Lung (tissue), 11 donors: ENCODE measurements at regions not wholly inside any gene's neighbourhood (a gene's known extent, or its start where the extent isn't known, plus 50 kb on each side); places are given as distances from the start of the nearest gene placed in this dataset.

Experiments
- ATAC-seq: fragments of 200-7000 bp; cut with Tn5 transposase; one replicate; pipeline ENCODE4 v1.9.1; 2020; ENCODE audit warnings: moderate number of reproducible peaks; ENCODE audit not compliant: insufficient read depth, low FRiP score
- DNase-seq, 3 donors: peaks; one replicate each; pipeline ENCODE4 v3.0.0-alpha.2; 2013 to 2017
- H3K27ac ChIP-seq, 2 donors: one replicate each; pipeline ENCODE4 v1.5.1; 2013; ENCODE audit warnings: mild to moderate bottlenecking in 2 of 2, moderate library complexity in 2 of 2, control low read depth in 1 of 2, inconsistent platforms in 1 of 2, low read depth in 1 of 2, low read length in 1 of 2
- H3K27me3 ChIP-seq, 3 donors: one replicate each; pipeline ENCODE4 v1.5.1; 2013; ENCODE audit warnings: low read length in 2 of 3; ENCODE audit not compliant: control insufficient read depth in 3 of 3, insufficient read depth in 3 of 3
- H3K36me3 ChIP-seq, 4 donors: one replicate each; pipeline ENCODE4 v1.5.1; 2013; ENCODE audit warnings: low read length in 4 of 4, mild to moderate bottlenecking in 1 of 4, moderate library complexity in 1 of 4; ENCODE audit not compliant: control insufficient read depth in 4 of 4, insufficient read depth in 4 of 4
- H3K4me1 ChIP-seq, 5 donors: one replicate each; pipeline ENCODE4 v1.5.1; 2013; ENCODE audit warnings: low read length in 5 of 5, mild to moderate bottlenecking in 2 of 5, moderate library complexity in 1 of 5; ENCODE audit not compliant: control insufficient read depth in 5 of 5, insufficient read depth in 5 of 5
- H3K4me3 ChIP-seq: one replicate; pipeline ENCODE4 v1.5.1; 2013; ENCODE audit warnings: mild to moderate bottlenecking, control low read depth, moderate library complexity
- H3K9ac ChIP-seq, 2 donors: one replicate each; pipeline ENCODE4 v1.5.1; 2013; ENCODE audit warnings: low read length in 2 of 2, control low read depth in 1 of 2; ENCODE audit not compliant: insufficient read depth in 1 of 2
- H3K9me3 ChIP-seq, 4 donors: one replicate each; pipeline ENCODE4 v1.5.1; 2013; ENCODE audit warnings: low read length in 3 of 4, mild to moderate bottlenecking in 1 of 4, moderate library complexity in 1 of 4; ENCODE audit not compliant: control insufficient read depth in 4 of 4, insufficient read depth in 3 of 4
- WGBS, 2 donors: extraction: QIAGEN DNeasy Blood & Tissue Kit; methylation state at CpG; one replicate each; pipeline ENCODE4 v1.1.7; 2013; 5-methylcytosine and 5-hydroxymethylcytosine counted together
- TF ChIP-seq, protein P1 (sequence below): IDR thresholded peaks from 2 replicates; pipeline ENCODE4 v1.5.1; 2012; ENCODE audit warnings: mild to moderate bottlenecking; ENCODE audit errors: control extremely low read depth, extremely low read depth
- donor health status: control.
- donor health status: control.
- donor health status: Bipolar disorder and iron deficiency.
- donor health status: healthy.
- donor health status: DM: yes; HTN: yes; CAD: no.

DNA sequence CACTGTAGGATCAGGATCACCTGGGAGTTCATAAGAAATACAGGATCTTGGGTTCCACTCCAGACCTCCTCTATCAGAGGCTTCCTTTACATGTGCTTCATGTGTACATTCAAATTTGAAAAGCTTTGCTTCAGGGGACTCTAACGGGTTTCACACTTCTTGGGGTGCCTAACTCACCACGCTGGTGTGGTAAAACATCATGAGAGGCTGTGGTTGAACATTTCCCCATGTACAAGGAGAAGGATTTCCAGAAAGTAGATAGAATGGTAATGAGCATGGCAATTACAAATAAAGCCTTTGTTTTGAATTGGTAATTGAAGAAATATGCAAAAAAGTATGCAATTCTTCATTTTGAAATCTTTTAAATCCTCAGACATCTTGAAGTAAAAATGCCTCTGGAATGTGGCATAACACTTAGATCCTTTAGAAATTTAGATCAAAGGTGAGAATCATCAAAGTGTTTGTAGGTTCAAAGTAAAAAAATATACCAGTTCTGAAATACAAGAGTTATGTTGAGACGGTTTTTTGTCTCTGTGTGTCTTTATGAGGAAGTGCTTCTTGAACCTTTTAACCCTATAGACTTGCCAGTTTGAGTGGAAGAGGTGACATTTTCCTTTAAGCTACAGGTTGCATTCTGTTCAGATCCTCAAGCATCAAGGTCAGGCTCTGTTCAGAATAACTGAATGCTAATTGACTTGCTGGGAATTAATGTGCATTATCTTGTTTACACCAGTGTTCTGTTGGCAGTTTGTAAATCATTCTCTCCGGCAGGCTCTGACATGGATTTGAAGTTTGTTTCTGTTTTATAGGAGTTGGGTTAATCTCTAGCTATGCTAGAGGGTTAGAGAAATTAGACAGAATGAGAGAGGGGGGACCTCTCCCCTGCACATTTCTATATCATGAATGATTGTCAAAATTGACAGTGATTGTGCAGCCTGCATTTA is 415.3 kb downstream of the MAN2A1 start:
- Histone ChIP-seq H3K36me3 (no peaks in the 10 kb centered on the region), H3K27ac (no peak overlapping the region), H3K27me3 (no peaks in the 10 kb centered on the region), H3K4me1 (peaks cover 0 to 7% (median 0%) of the 10 kb centered on the region in 5 donors), H3K9ac (no peak overlapping the region), H3K4me3 (no peak overlapping the region), H3K9me3 (no peaks in the 10 kb centered on the region)
- 50 to 52% methylated on average over 4 of the region's 4 CpGs for WGBS, 2 donors
- TF ChIP-seq, protein P1, sequence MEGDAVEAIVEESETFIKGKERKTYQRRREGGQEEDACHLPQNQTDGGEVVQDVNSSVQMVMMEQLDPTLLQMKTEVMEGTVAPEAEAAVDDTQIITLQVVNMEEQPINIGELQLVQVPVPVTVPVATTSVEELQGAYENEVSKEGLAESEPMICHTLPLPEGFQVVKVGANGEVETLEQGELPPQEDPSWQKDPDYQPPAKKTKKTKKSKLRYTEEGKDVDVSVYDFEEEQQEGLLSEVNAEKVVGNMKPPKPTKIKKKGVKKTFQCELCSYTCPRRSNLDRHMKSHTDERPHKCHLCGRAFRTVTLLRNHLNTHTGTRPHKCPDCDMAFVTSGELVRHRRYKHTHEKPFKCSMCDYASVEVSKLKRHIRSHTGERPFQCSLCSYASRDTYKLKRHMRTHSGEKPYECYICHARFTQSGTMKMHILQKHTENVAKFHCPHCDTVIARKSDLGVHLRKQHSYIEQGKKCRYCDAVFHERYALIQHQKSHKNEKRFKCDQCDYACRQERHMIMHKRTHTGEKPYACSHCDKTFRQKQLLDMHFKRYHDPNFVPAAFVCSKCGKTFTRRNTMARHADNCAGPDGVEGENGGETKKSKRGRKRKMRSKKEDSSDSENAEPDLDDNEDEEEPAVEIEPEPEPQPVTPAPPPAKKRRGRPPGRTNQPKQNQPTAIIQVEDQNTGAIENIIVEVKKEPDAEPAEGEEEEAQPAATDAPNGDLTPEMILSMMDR: no peak
- ATAC-seq: no peak
- DNase-seq: peak in 1 of 3 donors; percentile 14

DNA sequence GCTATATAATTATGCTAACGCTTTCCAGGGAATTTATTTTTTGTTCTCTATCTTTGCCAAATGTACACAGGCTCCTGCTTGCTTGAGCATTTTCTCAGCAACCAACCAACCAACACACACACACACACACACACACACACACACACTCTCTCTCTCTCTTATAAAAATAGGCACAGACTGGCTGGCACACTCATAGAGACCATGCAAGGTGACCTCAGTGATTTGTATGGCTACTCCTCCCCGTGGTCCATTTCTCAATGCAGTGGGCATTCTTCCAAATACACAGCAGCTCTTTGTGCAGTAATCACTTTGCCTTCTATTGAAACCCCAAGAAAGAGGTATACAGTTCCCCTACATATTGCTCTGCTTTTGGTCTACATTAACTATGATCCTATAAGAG is 416.0 kb downstream of the MAN2A1 start:
- Histone ChIP-seq H3K27ac (no peak overlapping the region), H3K9ac (no peak overlapping the region), H3K4me3 (no peak overlapping the region), H3K9me3 (no peaks in the 10 kb centered on the region), H3K36me3 (no peaks in the 10 kb centered on the region), H3K27me3 (no peaks in the 10 kb centered on the region), H3K4me1 (peaks cover 0 to 7% (median 0%) of the 10 kb centered on the region in 5 donors)
- WGBS, 2 donors: 49 to 52% methylated on average over 2 of the region's 2 CpGs
- DNase-seq (peak; percentile 21 to 65 (median 29)), ATAC-seq (no peak)
- TF ChIP-seq, protein P1: no peak

DNA sequence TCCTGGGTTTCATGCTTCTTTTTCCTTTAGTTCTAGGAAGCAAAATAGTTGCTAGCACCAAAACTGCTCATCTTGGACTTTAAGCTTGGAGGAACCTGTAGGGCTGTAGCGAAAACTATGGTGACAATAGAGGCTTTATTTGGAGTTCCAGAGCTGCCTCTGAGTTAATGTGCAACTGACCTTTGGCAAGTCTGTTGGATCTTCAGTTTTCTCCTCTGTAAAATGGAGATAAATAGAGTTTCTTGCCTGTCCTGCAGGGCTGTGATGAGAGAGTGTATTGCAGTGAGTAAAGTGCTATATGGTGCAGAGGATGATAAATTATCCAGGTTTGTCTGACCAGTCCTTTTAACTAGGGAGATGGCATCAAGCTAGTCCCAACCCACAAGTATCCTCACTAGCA is 417.0 kb downstream of the MAN2A1 start:
- Histone ChIP-seq H3K9me3 (no peaks in the 10 kb centered on the region), H3K36me3 (no peaks in the 10 kb centered on the region), H3K4me1 (peaks cover 0 to 7% (median 0%) of the 10 kb centered on the region in 5 donors), H3K9ac (no peak overlapping the region), H3K27ac (no peak overlapping the region), H3K27me3 (no peaks in the 10 kb centered on the region), H3K4me3 (no peak overlapping the region)
- TF ChIP-seq, protein P1: no peak
- ATAC-seq (no peak), DNase-seq (no peak)
- WGBS, 2 donors: 88 to 95% methylated on average over 1 of the region's 1 CpG
